Keratinocyte (primary cell): ENCODE measurements at regions not wholly inside any gene's neighbourhood (a gene's known extent, or its start where the extent isn't known, plus 50 kb on each side); places are given as distances from the start of the nearest gene placed in this dataset.

ENCODE experiments used
- CTCF ChIP-seq, 3 experiments: IDR thresholded peaks in 1 of 3; conservative IDR thresholded peaks in 1 of 3; optimal IDR thresholded peaks in 1 of 3; 2 replicates in 2 of 3; 3 replicates in 1 of 3; pipeline versions ENCODE3 to v1.5.1; 2011; ENCODE audit warnings: low read length in 3 of 3, mild to moderate bottlenecking in 3 of 3, moderate library complexity in 2 of 3, control low read depth in 1 of 3, inconsistent platforms in 1 of 3; ENCODE audit not compliant: insufficient read depth in 2 of 3; ENCODE audit errors: extremely low read depth in 1 of 3
- EZH2 ChIP-seq: IDR thresholded peaks from one replicate; pipeline ENCODE4 v1.6.1; 2012; ENCODE audit warnings: inconsistent platforms, mild to moderate bottlenecking, low read length, moderate library complexity

- TF ChIP-seq CTCF (optimal IDR thresholded peaks at IDR 0.05 in 1 of 3, IDR thresholded peaks at IDR 0.05 in 1 of 3, conservative IDR thresholded peaks at IDR 0.05 in 1 of 3; ENCODE audit: extremely low read depth in 1 of 3, insufficient read depth in 2 of 3, low read length in 3 of 3): no peak
- no peak for TF ChIP-seq EZH2
Observed at GRCh38 chr4:126215759-126216158, 901.0 kb downstream of the FAT4 start.
